Endothelial cell of umbilical vein (primary cell): ENCODE measurements at regions not wholly inside any gene's neighbourhood (a gene's known extent, or its start where the extent isn't known, plus 50 kb on each side); places are given as distances from the start of the nearest gene placed in this dataset.

Source experiments
- BruUV-seq: library from RNA; stranded (reverse); fragments of 400-500 nt; replicated peaks from 2 replicates; lab custom pipeline; 2021; lab: Mats Ljungman, UMichigan
- CTCF ChIA-PET: fragments of 300-600, 350-600 bp; sonication (Branson Sonifier 250); formaldehyde crosslinking; loops from one replicate; lab custom pipeline; 2021; ENCODE audit warnings: antibody characterized with exemption, inconsistent platforms; lab: Charles Lee
- POLR2A ChIA-PET: fragments of 300-600, 350-600 bp; sonication (Branson Sonifier 250); formaldehyde crosslinking; loops from one replicate; lab custom pipeline; 2021; ENCODE audit warnings: antibody characterized with exemption, inconsistent platforms; lab: Charles Lee
- DNase-seq: peaks from one replicate; pipeline ENCODE4 v3.0.0-alpha.2; 2011; ENCODE audit warnings: low read depth, low spot score
- FAIRE-seq: peaks from 2 replicates; lab custom pipeline; 2011; peaks lifted over from hg19 to GRCh38; lab: Jason Lieb, UNC
- H2AFZ ChIP-seq: 2 replicates; pipeline ENCODE4 v1.6.0; 2012; ENCODE audit warnings: low read depth, low read length, control low read depth, inconsistent platforms
- H3K27ac ChIP-seq: 2 replicates; pipeline ENCODE4 v1.5.1; 2011; ENCODE audit warnings: low read depth, mild to moderate bottlenecking, control low read depth, low read length, moderate library complexity; ENCODE audit not compliant: insufficient read depth
- H3K27me3 ChIP-seq, 2 experiments: 2 replicates each; pipeline versions ENCODE4 v1.6.0 to v1.6.1; 2011; ENCODE audit warnings: low read length in 2 of 2, mixed read lengths in 1 of 2; ENCODE audit not compliant: control insufficient read depth in 2 of 2, insufficient read depth in 2 of 2
- H3K36me3 ChIP-seq, 2 experiments: 2 replicates in 1 of 2; 3 replicates in 1 of 2; pipeline ENCODE4 v1.5.1; 2011; ENCODE audit warnings: low read length in 2 of 2, mild to moderate bottlenecking in 1 of 2, moderate library complexity in 1 of 2; ENCODE audit not compliant: control insufficient read depth in 2 of 2, insufficient read depth in 2 of 2; ENCODE audit errors: extremely low read depth in 1 of 2
- H3K4me1 ChIP-seq: 3 replicates; pipeline ENCODE4 v1.5.1; 2011; ENCODE audit warnings: mild to moderate bottlenecking, low read length; ENCODE audit not compliant: control insufficient read depth, insufficient read depth; ENCODE audit errors: extremely low read depth
- H3K4me2 ChIP-seq: 2 replicates; pipeline ENCODE4 v1.6.1; 2011; ENCODE audit warnings: low read length, control low read depth, mixed read lengths; ENCODE audit not compliant: insufficient read depth
- H3K4me3 ChIP-seq, 3 experiments: fragments of 200-600 bp in 1 of 3; sonication (generic), shearing (Covaris generic) in 1 of 3; replicated peaks in 1 of 3; 2 replicates each; pipeline ENCODE4 v1.5.1; 2011 to 2016; ENCODE audit warnings: control low read depth in 3 of 3, low read length in 3 of 3, mild to moderate bottlenecking in 2 of 3, inconsistent platforms in 1 of 3, low read depth in 1 of 3, moderate library complexity in 1 of 3; ENCODE audit not compliant: insufficient read depth in 1 of 3
- H3K79me2 ChIP-seq: 2 replicates; pipeline ENCODE4 v1.6.0; 2012; ENCODE audit warnings: low read length, inconsistent platforms; ENCODE audit not compliant: control insufficient read depth, insufficient read depth
- H3K9ac ChIP-seq: replicated peaks from 2 replicates; pipeline ENCODE3; 2011; ENCODE audit warnings: low read length, control low read depth; ENCODE audit not compliant: insufficient read depth; ENCODE audit errors: extremely low read depth
- H3K9me1 ChIP-seq: replicated peaks from 3 replicates; pipeline ENCODE4 v1.6.0; 2011; ENCODE audit warnings: mild to moderate bottlenecking, low read length; ENCODE audit not compliant: control insufficient read depth, insufficient read depth; ENCODE audit errors: extremely low read depth
- H3K9me3 ChIP-seq: replicated peaks from 2 replicates; pipeline ENCODE4 v1.5.1; 2012; ENCODE audit warnings: low read length, inconsistent platforms; ENCODE audit not compliant: control insufficient read depth, insufficient read depth
- H4K20me1 ChIP-seq: replicated peaks from 2 replicates; pipeline ENCODE3; 2011; ENCODE audit warnings: mild to moderate bottlenecking, low read length; ENCODE audit not compliant: control insufficient read depth, insufficient read depth; ENCODE audit errors: extremely low read depth
- POLR2A ChIP-seq: IDR thresholded peaks from 2 replicates; pipeline ENCODE4 v1.6.1; 2012; ENCODE audit warnings: low read depth, mild to moderate bottlenecking, control low read depth, low read length
- dilution Hi-C: fragments of 300-500 bp; cut with MboI; formaldehyde crosslinking; loops from one replicate; pipeline ENCODE4 v1.15.0; 2019; ENCODE audit warnings: low sequenced_read_pairs; ENCODE audit not compliant: extremely low pct_ligation_motif_present
- intact Hi-C: fragments of 100-400 bp; cut with micrococcal nuclease; formaldehyde crosslinking; loops from one replicate; pipeline ENCODE4 v1.10.0; 2022
- TF ChIP-seq, protein P1 (sequence below), 2 donors: IDR thresholded peaks; 1 replicate in 1 of 2; 2 replicates in 1 of 2; pipeline ENCODE4 v1.5.1; 2011; ENCODE audit warnings: low read length in 2 of 2, mild to moderate bottlenecking in 2 of 2, moderate library complexity in 2 of 2, control low read depth in 1 of 2, inconsistent platforms in 1 of 2, low read depth in 1 of 2; ENCODE audit not compliant: insufficient read depth in 1 of 2; ENCODE audit errors: extremely low read depth in 1 of 2

- CTCF ChIA-PET, result interaction anchor here (1.3 kb wide), 1 partner anchor 565 kb away, joined by 3 read pairs; no protein-coding TSS in a partner anchor
- no TSS peak for BruUV-seq
- Histone ChIP-seq H3K9ac (no peak overlapping the region), H3K4me2 (no peak overlapping the region), H3K27me3 (no peaks in the 10 kb centered on the region), H4K20me1 (no peaks in the 10 kb centered on the region), H3K4me1 (no peaks in the 10 kb centered on the region), H3K36me3 (no peaks in the 10 kb centered on the region), H2AFZ (no peak overlapping the region), H3K9me1 (no peaks in the 10 kb centered on the region), H3K4me3 (no peak overlapping the region), H3K27ac (no peak overlapping the region), H3K79me2 (no peaks in the 10 kb centered on the region), H3K9me3 (no peaks in the 10 kb centered on the region)
- POLR2A ChIA-PET, result no interaction called here
- dilution Hi-C loops, result no loop called here
- intact Hi-C loops, result no loop called here
- DNase-seq (peak; percentile 14), FAIRE-seq (no peak)
- TF ChIP-seq POLR2A, result no peak
- TF ChIP-seq, protein P1, sequence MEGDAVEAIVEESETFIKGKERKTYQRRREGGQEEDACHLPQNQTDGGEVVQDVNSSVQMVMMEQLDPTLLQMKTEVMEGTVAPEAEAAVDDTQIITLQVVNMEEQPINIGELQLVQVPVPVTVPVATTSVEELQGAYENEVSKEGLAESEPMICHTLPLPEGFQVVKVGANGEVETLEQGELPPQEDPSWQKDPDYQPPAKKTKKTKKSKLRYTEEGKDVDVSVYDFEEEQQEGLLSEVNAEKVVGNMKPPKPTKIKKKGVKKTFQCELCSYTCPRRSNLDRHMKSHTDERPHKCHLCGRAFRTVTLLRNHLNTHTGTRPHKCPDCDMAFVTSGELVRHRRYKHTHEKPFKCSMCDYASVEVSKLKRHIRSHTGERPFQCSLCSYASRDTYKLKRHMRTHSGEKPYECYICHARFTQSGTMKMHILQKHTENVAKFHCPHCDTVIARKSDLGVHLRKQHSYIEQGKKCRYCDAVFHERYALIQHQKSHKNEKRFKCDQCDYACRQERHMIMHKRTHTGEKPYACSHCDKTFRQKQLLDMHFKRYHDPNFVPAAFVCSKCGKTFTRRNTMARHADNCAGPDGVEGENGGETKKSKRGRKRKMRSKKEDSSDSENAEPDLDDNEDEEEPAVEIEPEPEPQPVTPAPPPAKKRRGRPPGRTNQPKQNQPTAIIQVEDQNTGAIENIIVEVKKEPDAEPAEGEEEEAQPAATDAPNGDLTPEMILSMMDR (IDR thresholded peaks at IDR 0.05; ENCODE audit: extremely low read depth in 1 of 2, insufficient read depth in 1 of 2, low read depth in 1 of 2, low read length in 2 of 2), result peak in 1 of 2 donors; percentile 10
Measured at GRCh38 chr12:107891967-107892366, 117.5 kb downstream of the ASCL4 start.

DNA sequence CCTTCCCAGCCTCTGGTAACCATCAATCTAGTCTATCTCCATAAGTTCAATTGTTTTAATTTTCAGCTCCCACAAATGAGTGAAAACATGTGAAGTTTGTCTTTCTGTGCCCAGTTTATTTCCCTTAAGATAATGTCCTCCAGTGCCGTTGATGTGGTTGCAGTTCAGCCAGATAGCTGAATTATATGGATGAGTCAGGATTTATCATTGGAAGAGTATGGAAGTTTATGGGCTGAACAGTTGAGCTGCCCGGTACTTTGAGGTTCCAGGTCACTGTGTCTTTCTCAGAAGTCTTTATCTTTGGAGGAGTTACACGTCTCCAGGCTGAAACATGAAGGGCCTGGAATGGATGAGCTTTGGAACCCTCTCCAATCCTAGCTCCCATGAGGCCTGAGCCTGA is 120.1 kb downstream of the ASCL4 start:
- no TSS peak for BruUV-seq
- Histone ChIP-seq H2AFZ (no peak overlapping the region), H3K27ac (no peak overlapping the region), H3K4me2 (no peak overlapping the region), H3K4me1 (no peaks in the 10 kb centered on the region), H3K9ac (no peak overlapping the region), H3K79me2 (no peaks in the 10 kb centered on the region), H3K27me3 (no peaks in the 10 kb centered on the region), H3K9me3 (no peaks in the 10 kb centered on the region), H4K20me1 (no peaks in the 10 kb centered on the region), H3K4me3 (no peak overlapping the region), H3K9me1 (no peaks in the 10 kb centered on the region), H3K36me3 (no peaks in the 10 kb centered on the region)
- no peak for FAIRE-seq
- POLR2A ChIA-PET, result no interaction called here
- intact Hi-C loops, result no loop called here
- dilution Hi-C loops, result no loop called here
- TF ChIP-seq, protein P1 (IDR thresholded peaks at IDR 0.05; ENCODE audit: extremely low read depth in 1 of 2, insufficient read depth in 1 of 2, low read depth in 1 of 2, low read length in 2 of 2), result no peak
- no peak for TF ChIP-seq POLR2A
- DNase-seq, result no peak
- CTCF ChIA-PET, result interaction anchor here (0.7 to 1.3 kb wide), 2 partner anchors 9 to 219 kb away, joined by 3 to 7 read pairs; no protein-coding TSS in a partner anchor
